ENCODE measurements at regions not wholly inside any gene's neighbourhood (a gene's known extent, or its start where the extent isn't known, plus 50 kb on each side); places are given as distances from the start of the nearest gene placed in this dataset.

- ChIA-PET CTCF (no interaction called here), POLR2A (no interaction called here)
- TF ChIP-seq ZNF384 (IDR thresholded peaks at IDR 0.05), result no peak
- no peak for TF ChIP-seq BHLHE40 (IDR thresholded peaks at IDR 0.05; ENCODE audit: borderline replicate concordance)
- TF ChIP-seq HDGF (IDR thresholded peaks at IDR 0.05; ENCODE audit: borderline replicate concordance), result no peak
- DNase-seq (ENCODE audit: extremely low spot score), result no peak
Measured at GRCh38 chr2:236945431-236946016, 140.2 kb upstream of the COPS8 start.

GRCh38 chr2:236946871-236947270, 138.8 kb upstream of the COPS8 start:
- no peak for DNase-seq (ENCODE audit: extremely low spot score)
- CTCF ChIA-PET, result no interaction called here
- POLR2A ChIA-PET, result no interaction called here
- TF ChIP-seq HDGF (IDR thresholded peaks at IDR 0.05; ENCODE audit: borderline replicate concordance) (no peak), NFRKB (IDR thresholded peaks at IDR 0.05) (no peak)

GRCh38 chr2:236947294-236947693, 138.4 kb upstream of the COPS8 start:
- no peak for DNase-seq (ENCODE audit: extremely low spot score)
- TF ChIP-seq SP1 (IDR thresholded peaks at IDR 0.05) (no peak), ZNF384 (IDR thresholded peaks at IDR 0.05) (no peak), BHLHE40 (IDR thresholded peaks at IDR 0.05; ENCODE audit: borderline replicate concordance) (no peak), SUZ12 (IDR thresholded peaks at IDR 0.05) (no peak), LEF1 (IDR thresholded peaks at IDR 0.05; ENCODE audit: borderline replicate concordance) (no peak), NFRKB (IDR thresholded peaks at IDR 0.05) (no peak), PKNOX1 (IDR thresholded peaks at IDR 0.05) (no peak), FOXA1 (IDR thresholded peaks at IDR 0.05) (no peak), TARDBP (IDR thresholded peaks at IDR 0.05) (no peak), ELF4 (IDR thresholded peaks at IDR 0.05) (no peak), HDGF (IDR thresholded peaks at IDR 0.05; ENCODE audit: borderline replicate concordance) (no peak), ARNT (IDR thresholded peaks at IDR 0.05) (no peak), L3MBTL2 (conservative IDR thresholded peaks at IDR 0.05) (no peak), FOXK2 (IDR thresholded peaks at IDR 0.05) (no peak), FOXM1 (IDR thresholded peaks at IDR 0.05; ENCODE audit: borderline replicate concordance) (no peak), CTBP1 (IDR thresholded peaks at IDR 0.05; ENCODE audit: borderline replicate concordance) (no peak)
- CTCF ChIA-PET, result no interaction called here
- POLR2A ChIA-PET, result no interaction called here

DNA sequence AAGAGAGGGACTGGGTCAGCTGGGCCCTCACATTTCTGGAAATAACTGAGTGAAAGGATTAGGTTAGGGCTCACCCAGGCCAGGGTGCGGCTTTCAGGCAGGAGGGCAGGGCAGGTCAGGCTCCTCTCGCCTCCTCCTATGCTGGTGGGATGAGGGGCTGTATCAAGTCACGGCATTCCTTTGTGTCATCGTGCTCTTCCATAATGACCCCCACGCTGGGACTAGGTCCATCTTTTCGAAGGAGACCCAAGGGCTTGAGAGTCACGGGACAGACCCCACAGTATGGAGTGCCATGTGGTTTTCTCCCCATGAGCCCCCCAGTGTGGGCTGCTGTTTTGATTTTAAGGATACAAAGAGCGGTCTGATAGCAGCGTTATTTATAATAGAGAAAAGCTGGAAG, 137.8 kb upstream of the COPS8 start:
- TF ChIP-seq FOXA1 (IDR thresholded peaks at IDR 0.05), result no peak
- no peak for TF ChIP-seq TARDBP (IDR thresholded peaks at IDR 0.05)
- TF ChIP-seq SP1 (IDR thresholded peaks at IDR 0.05), result no peak
- no peak for TF ChIP-seq LEF1 (IDR thresholded peaks at IDR 0.05; ENCODE audit: borderline replicate concordance)
- no peak for TF ChIP-seq SUZ12 (IDR thresholded peaks at IDR 0.05)
- TF ChIP-seq L3MBTL2 (conservative IDR thresholded peaks at IDR 0.05), result no peak
- TF ChIP-seq ELF4 (IDR thresholded peaks at IDR 0.05), result no peak
- TF ChIP-seq NFRKB (IDR thresholded peaks at IDR 0.05), result no peak
- no peak for TF ChIP-seq HDGF (IDR thresholded peaks at IDR 0.05; ENCODE audit: borderline replicate concordance)
- TF ChIP-seq FOXK2 (IDR thresholded peaks at IDR 0.05), result no peak
- TF ChIP-seq BHLHE40 (IDR thresholded peaks at IDR 0.05; ENCODE audit: borderline replicate concordance), result no peak
- TF ChIP-seq CTBP1 (IDR thresholded peaks at IDR 0.05; ENCODE audit: borderline replicate concordance), result no peak
- TF ChIP-seq PKNOX1 (IDR thresholded peaks at IDR 0.05), result no peak
- no peak for TF ChIP-seq FOXM1 (IDR thresholded peaks at IDR 0.05; ENCODE audit: borderline replicate concordance)
- no peak for TF ChIP-seq ZNF384 (IDR thresholded peaks at IDR 0.05)
- TF ChIP-seq ARNT (IDR thresholded peaks at IDR 0.05), result no peak
- ChIA-PET POLR2A (no interaction called here), CTCF (no interaction called here)
- no peak for DNase-seq (ENCODE audit: extremely low spot score)

- no peak for TF ChIP-seq FOXA1 (IDR thresholded peaks at IDR 0.05)
- TF ChIP-seq PKNOX1 (IDR thresholded peaks at IDR 0.05), result no peak
- no peak for TF ChIP-seq SP1 (IDR thresholded peaks at IDR 0.05)
- no peak for TF ChIP-seq ELF4 (IDR thresholded peaks at IDR 0.05)
- TF ChIP-seq CTBP1 (IDR thresholded peaks at IDR 0.05; ENCODE audit: borderline replicate concordance), result no peak
- no peak for TF ChIP-seq FOXK2 (IDR thresholded peaks at IDR 0.05)
- DNase-seq (ENCODE audit: extremely low spot score), result no peak
- ChIA-PET POLR2A (no interaction called here), CTCF (interaction anchor here (0.8 kb wide), 1 partner anchor 112 kb away, joined by 4 read pairs; no protein-coding TSS in a partner anchor)
Measured at GRCh38 chr2:236949089-236949905, 136.4 kb upstream of the COPS8 start.

DNA sequence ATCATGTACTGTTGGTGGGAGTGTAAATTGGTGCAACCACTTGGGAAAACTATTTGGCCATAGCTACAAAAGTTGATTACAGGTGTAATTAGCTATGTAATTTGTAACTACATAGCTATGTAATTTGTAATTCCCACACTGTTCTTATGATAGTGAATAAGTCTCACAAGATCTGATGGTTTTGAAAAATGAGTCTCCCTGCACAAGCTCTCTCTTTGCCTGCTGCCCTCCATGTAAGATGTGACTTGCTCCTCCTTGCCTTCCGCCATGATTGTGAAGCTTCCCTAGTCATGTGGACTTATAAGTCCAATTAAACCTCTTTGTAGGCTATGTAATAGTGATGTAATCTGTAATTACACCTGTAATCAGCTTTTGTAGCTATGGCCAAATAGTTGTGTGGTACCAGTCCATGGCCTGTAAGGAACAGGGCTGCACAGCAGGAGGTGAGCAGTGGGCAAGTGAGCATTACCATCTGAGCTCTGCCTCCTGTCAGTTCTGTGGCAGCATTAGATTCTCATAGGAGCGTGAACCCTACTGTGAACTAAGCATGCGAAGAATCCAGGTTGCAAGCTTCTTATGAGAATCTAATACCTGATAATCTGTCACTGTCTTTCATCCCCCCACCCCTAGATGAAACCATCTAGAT, 133.7 kb upstream of the COPS8 start:
- TF ChIP-seq FOXM1 (IDR thresholded peaks at IDR 0.05; ENCODE audit: borderline replicate concordance) (no peak), ARNT (IDR thresholded peaks at IDR 0.05) (no peak), BHLHE40 (IDR thresholded peaks at IDR 0.05; ENCODE audit: borderline replicate concordance) (no peak)
- ChIA-PET CTCF (no interaction called here), POLR2A (no interaction called here)
- DNase-seq (ENCODE audit: extremely low spot score), result no peak

Measured in HEK293T (cell line).